Mesendoderm (in vitro differentiated cells): ENCODE measurements at regions not wholly inside any gene's neighbourhood (a gene's known extent, or its start where the extent isn't known, plus 50 kb on each side); places are given as distances from the start of the nearest gene placed in this dataset.

ENCODE experiments used
- DNase-seq: peaks from one replicate; pipeline ENCODE4 v3.0.0; 2013
- H2AK5ac ChIP-seq: 2 replicates; pipeline ENCODE4 v1.6.1; 2013; ENCODE audit warnings: low read length, inconsistent platforms
- H2BK120ac ChIP-seq: 2 replicates; pipeline ENCODE4 v1.6.1; 2013; ENCODE audit warnings: low read depth, mild to moderate bottlenecking, low read length, moderate library complexity, mixed read lengths
- H2BK15ac ChIP-seq: replicated peaks from 2 replicates; pipeline ENCODE4 v1.6.1; 2013; ENCODE audit warnings: low read depth, mild to moderate bottlenecking, moderate library complexity
- H2BK5ac ChIP-seq: 2 replicates; pipeline ENCODE4 v1.6.1; 2013; ENCODE audit warnings: low read length, inconsistent platforms
- H3K18ac ChIP-seq: 2 replicates; pipeline ENCODE4 v1.6.1; 2013; ENCODE audit warnings: mild to moderate bottlenecking, low read length, mixed read lengths
- H3K23ac ChIP-seq: one replicate; pipeline ENCODE4 v1.6.1; 2013; ENCODE audit warnings: low read length
- H3K27ac ChIP-seq: 2 replicates; pipeline ENCODE4 v1.5.1; 2013; ENCODE audit warnings: low read depth, mild to moderate bottlenecking, inconsistent platforms, low read length, moderate library complexity
- H3K27me3 ChIP-seq: 2 replicates; pipeline ENCODE4 v1.6.1; 2013; ENCODE audit warnings: low read length, control low read depth, mild to moderate bottlenecking, inconsistent platforms; ENCODE audit not compliant: insufficient read depth, poor library complexity
- H3K36me3 ChIP-seq: 2 replicates; pipeline ENCODE4 v1.6.1; 2013; ENCODE audit warnings: low read length, inconsistent platforms; ENCODE audit not compliant: control insufficient read depth, insufficient read depth
- H3K4ac ChIP-seq: one replicate; pipeline ENCODE4 v1.6.1; 2013; ENCODE audit warnings: low read depth, mild to moderate bottlenecking, low read length, moderate library complexity
- H3K4me1 ChIP-seq: 2 replicates; pipeline ENCODE4 v1.6.1; 2013; ENCODE audit warnings: low read depth, low read length, inconsistent platforms; ENCODE audit not compliant: control insufficient read depth
- H3K4me2 ChIP-seq: 2 replicates; pipeline ENCODE4 v1.6.1; 2013; ENCODE audit warnings: low read length
- H3K4me3 ChIP-seq: 2 replicates; pipeline ENCODE4 v1.5.1; 2013; ENCODE audit warnings: mild to moderate bottlenecking, low read length
- H3K56ac ChIP-seq: one replicate; pipeline ENCODE4 v1.6.1; 2013; ENCODE audit warnings: low read length
- H3K79me1 ChIP-seq: 2 replicates; pipeline ENCODE4 v1.6.1; 2013; ENCODE audit warnings: low read length, inconsistent platforms
- H3K79me2 ChIP-seq: 2 replicates; pipeline ENCODE4 v1.6.1; 2013; ENCODE audit warnings: mild to moderate bottlenecking, low read length; ENCODE audit not compliant: control insufficient read depth, insufficient read depth
- H3K9ac ChIP-seq: 2 replicates; pipeline ENCODE4 v1.6.1; 2013; ENCODE audit warnings: low read length, inconsistent platforms
- H4K5ac ChIP-seq: one replicate; pipeline ENCODE4 v1.6.1; 2013; ENCODE audit warnings: low read length
- H4K8ac ChIP-seq: one replicate; pipeline ENCODE4 v1.6.1; 2013; ENCODE audit warnings: low read depth, mild to moderate bottlenecking, control low read depth, low read length, moderate library complexity
- WGBS: extraction: QIAGEN DNeasy Blood & Tissue Kit; methylation state at CpG from one replicate; pipeline ENCODE4 v1.1.7; 2013; ENCODE audit warnings: low lambda C conversion rate, missing lambda C conversion rate; ENCODE audit not compliant: insufficient coverage; ENCODE audit errors: extremely low coverage; 5-methylcytosine and 5-hydroxymethylcytosine counted together

DNA sequence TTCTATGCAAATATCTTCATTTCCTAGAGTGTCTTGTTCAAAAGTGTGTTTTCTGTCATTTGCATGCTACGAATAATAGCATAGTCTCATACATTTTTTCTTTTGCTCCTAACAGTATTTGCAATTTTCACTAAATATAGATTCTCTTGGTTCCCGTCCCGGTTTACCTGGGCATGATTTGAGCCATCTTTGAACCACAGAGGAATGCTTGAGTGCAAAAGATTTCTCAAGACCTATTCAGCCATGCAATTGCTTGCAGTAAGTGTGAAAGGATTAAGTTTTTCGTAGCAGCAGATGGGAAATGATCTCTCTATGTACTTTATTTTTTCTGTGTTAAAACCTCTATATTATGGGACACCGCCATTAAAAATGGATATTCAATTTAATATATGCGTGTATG is 733.0 kb downstream of the ZPLD1 start:
- Histone ChIP-seq H3K4me3 (no peak overlapping the region), H3K4ac (no peak overlapping the region), H3K9ac (no peak overlapping the region), H3K27me3 (no peaks in the 10 kb centered on the region), H3K79me2 (no peaks in the 10 kb centered on the region), H4K8ac (no peak overlapping the region), H3K4me1 (no peaks in the 10 kb centered on the region), H3K4me2 (no peak overlapping the region), H3K79me1 (no peaks in the 10 kb centered on the region), H2BK15ac (no peak overlapping the region), H4K5ac (no peak overlapping the region), H2BK120ac (no peak overlapping the region), H2BK5ac (no peak overlapping the region), H3K27ac (no peak overlapping the region), H3K36me3 (no peaks in the 10 kb centered on the region), H3K56ac (no peak overlapping the region), H3K18ac (no peak overlapping the region), H2AK5ac (no peak overlapping the region), H3K23ac (no peak overlapping the region)
- no peak for DNase-seq
- WGBS, result no CpG with 5 or more reads among the region's 6 CpGs

DNA sequence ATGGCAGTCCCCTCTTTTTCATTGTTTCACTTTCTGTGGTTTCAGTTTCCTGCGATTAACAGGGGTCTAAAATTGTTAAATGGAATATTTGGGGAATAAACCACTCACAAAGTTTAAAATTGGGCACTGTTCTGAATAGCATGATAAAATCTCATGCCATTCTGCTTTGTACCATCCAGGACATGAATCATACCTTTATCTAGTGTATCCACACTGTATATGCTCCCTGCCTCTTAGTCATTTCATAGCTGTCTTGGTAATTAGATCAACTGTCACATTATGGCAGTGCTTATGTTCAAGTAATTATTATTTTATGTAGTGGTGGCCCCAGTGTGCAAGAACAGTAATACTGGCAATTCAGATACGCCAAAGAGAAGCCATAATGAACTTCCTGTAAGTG is 734.5 kb downstream of the ZPLD1 start:
- no peak overlapping the region for H2BK5ac ChIP-seq
- H3K79me2 ChIP-seq, result no peaks in the 10 kb centered on the region
- no peak overlapping the region for H3K9ac ChIP-seq
- DNase-seq, result no peak
- H3K4me2 ChIP-seq, result no peak overlapping the region
- H3K4ac ChIP-seq, result no peak overlapping the region
- H2BK15ac ChIP-seq, result no peak overlapping the region
- WGBS, result no CpG with 5 or more reads among the region's 2 CpGs
- H3K18ac ChIP-seq, result no peak overlapping the region
- no peak overlapping the region for H3K27ac ChIP-seq
- no peaks in the 10 kb centered on the region for H3K79me1 ChIP-seq
- H3K56ac ChIP-seq, result no peak overlapping the region
- H3K36me3 ChIP-seq, result no peaks in the 10 kb centered on the region
- H3K4me1 ChIP-seq, result no peaks in the 10 kb centered on the region
- H2BK120ac ChIP-seq, result no peak overlapping the region
- no peaks in the 10 kb centered on the region for H3K27me3 ChIP-seq
- no peak overlapping the region for H4K5ac ChIP-seq
- H2AK5ac ChIP-seq, result no peak overlapping the region
- no peak overlapping the region for H3K4me3 ChIP-seq
- H3K23ac ChIP-seq, result no peak overlapping the region
- no peak overlapping the region for H4K8ac ChIP-seq

DNA sequence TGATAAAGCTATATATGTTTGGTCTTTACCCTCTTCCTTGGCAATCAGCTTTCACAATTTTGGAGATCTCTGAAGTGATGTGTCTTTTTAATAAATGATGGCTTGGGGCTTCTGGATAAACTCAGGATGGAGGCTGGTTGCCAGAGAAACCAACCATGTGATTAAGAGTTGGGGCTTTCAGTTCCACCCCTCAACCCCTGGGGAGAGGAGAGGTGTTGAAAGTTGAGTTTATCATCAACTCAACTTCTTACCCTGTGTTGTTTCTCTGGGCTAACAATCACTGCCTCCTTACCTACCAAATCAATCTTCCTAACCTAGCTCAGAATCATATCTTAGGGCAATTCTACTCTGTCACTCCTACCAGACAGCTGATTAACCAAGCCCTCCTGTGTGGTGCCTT is 735.8 kb downstream of the ZPLD1 start:
- Histone ChIP-seq H3K4me2 (no peak overlapping the region), H4K8ac (no peak overlapping the region), H3K4me3 (no peak overlapping the region), H2AK5ac (no peak overlapping the region), H2BK15ac (no peak overlapping the region), H2BK120ac (no peak overlapping the region), H3K56ac (no peak overlapping the region), H2BK5ac (no peak overlapping the region), H3K23ac (no peak overlapping the region), H4K5ac (no peak overlapping the region), H3K36me3 (no peaks in the 10 kb centered on the region), H3K27ac (no peak overlapping the region), H3K79me2 (no peaks in the 10 kb centered on the region), H3K27me3 (no peaks in the 10 kb centered on the region), H3K79me1 (no peaks in the 10 kb centered on the region), H3K18ac (no peak overlapping the region), H3K4me1 (no peaks in the 10 kb centered on the region), H3K4ac (no peak overlapping the region), H3K9ac (no peak overlapping the region)
- DNase-seq, result no peak

DNA sequence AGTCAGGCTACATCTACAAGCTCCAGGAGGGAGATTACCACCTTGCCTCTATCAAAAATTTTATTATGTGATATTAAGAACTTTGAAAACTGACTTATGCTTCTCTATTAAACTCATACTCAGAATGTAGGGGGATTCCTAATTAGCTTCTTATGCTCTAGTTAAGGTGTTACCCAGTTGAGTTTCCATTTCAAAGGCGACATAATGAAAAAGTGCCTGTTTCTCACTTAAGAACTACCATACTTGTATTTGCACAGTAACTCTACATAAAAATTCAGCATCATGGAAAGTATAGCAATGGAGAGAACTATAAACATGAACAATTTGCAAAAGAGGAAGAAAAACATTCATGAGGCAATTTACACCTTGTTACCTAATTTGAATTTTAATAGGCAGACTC is 739.1 kb downstream of the ZPLD1 start:
- WGBS, result no CpG with 5 or more reads among the region's 1 CpG
- no peak overlapping the region for H3K9ac ChIP-seq
- DNase-seq, result no peak

DNA sequence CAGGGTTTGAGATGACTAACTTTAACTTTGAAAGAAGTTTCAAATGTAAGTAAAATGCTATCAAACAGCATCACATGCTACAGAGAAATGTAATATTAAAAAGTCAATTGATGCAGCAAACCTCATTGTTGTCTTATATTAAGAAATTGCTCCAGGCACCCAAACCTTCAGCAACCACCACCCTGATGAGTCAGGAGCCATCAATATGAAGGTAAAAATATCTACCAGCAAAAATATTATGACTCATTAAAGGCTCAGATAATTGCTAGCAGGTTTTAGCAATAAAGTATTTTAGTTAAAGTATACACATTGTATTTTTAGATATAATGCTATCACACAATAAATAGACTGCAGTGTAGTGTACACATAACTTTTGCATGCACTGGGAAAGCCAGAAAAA is 746.3 kb downstream of the ZPLD1 start:
- Histone ChIP-seq H3K4me2 (no peak overlapping the region), H3K9ac (no peak overlapping the region), H2AK5ac (no peak overlapping the region), H3K4ac (no peak overlapping the region), H3K23ac (no peak overlapping the region), H4K8ac (no peak overlapping the region), H4K5ac (no peak overlapping the region), H2BK15ac (no peak overlapping the region), H3K4me1 (no peaks in the 10 kb centered on the region), H3K79me2 (no peaks in the 10 kb centered on the region), H3K27me3 (no peaks in the 10 kb centered on the region), H2BK5ac (no peak overlapping the region), H3K18ac (no peak overlapping the region), H3K36me3 (no peaks in the 10 kb centered on the region), H3K79me1 (no peaks in the 10 kb centered on the region), H3K27ac (no peak overlapping the region), H3K56ac (no peak overlapping the region), H2BK120ac (no peak overlapping the region), H3K4me3 (no peak overlapping the region)
- DNase-seq, result no peak

More for the DNA sequence above, 739.1 kb downstream of the ZPLD1 start:
- H4K5ac ChIP-seq, result no peak overlapping the region
- H3K23ac ChIP-seq, result no peak overlapping the region
- no peaks in the 10 kb centered on the region for H3K4me1 ChIP-seq
- H3K79me2 ChIP-seq, result no peaks in the 10 kb centered on the region
- H2BK5ac ChIP-seq, result no peak overlapping the region
- no peaks in the 10 kb centered on the region for H3K27me3 ChIP-seq
- no peak overlapping the region for H4K8ac ChIP-seq
- H3K79me1 ChIP-seq, result no peaks in the 10 kb centered on the region
- H3K18ac ChIP-seq, result no peak overlapping the region
- no peak overlapping the region for H2AK5ac ChIP-seq
- no peak overlapping the region for H3K56ac ChIP-seq
- no peak overlapping the region for H3K4me2 ChIP-seq
- H2BK120ac ChIP-seq, result no peak overlapping the region
- H3K36me3 ChIP-seq, result no peaks in the 10 kb centered on the region
- no peak overlapping the region for H3K27ac ChIP-seq
- no peak overlapping the region for H3K4me3 ChIP-seq
- no peak overlapping the region for H2BK15ac ChIP-seq
- H3K4ac ChIP-seq, result no peak overlapping the region

DNA sequence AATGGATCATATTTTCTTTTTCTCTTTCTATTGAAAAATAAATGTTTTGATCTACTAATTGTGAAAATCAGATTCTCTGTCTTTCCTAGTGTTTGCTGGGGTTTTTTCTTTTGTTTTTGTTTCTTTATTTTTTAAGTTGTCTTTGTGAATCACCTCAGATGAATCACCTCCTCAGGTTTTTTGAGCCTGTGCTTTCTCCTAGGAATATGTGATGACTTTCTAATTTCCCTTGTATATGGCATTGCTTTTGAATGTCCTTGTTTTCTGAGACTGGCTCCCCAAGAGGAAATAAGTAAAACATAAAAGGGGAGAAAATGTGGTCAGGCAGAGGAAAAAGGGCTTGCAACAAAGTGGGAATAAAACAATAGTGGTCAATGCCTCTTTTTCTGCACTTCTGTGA is 750.0 kb downstream of the ZPLD1 start:
- Histone ChIP-seq H2BK5ac (no peak overlapping the region), H2AK5ac (no peak overlapping the region), H3K4me2 (no peak overlapping the region), H3K56ac (no peak overlapping the region), H3K79me1 (no peaks in the 10 kb centered on the region), H3K4ac (no peak overlapping the region), H3K23ac (no peak overlapping the region), H3K18ac (no peak overlapping the region), H2BK15ac (no peak overlapping the region), H3K4me1 (no peaks in the 10 kb centered on the region), H4K5ac (no peak overlapping the region), H3K4me3 (no peak overlapping the region), H3K27me3 (no peaks in the 10 kb centered on the region), H3K27ac (no peak overlapping the region), H4K8ac (no peak overlapping the region), H2BK120ac (no peak overlapping the region), H3K9ac (no peak overlapping the region), H3K79me2 (no peaks in the 10 kb centered on the region), H3K36me3 (no peaks in the 10 kb centered on the region)
- DNase-seq, result no peak
